Lower leg skin (tissue), 3 donors: ENCODE measurements at regions not wholly inside any gene's neighbourhood (a gene's known extent, or its start where the extent isn't known, plus 50 kb on each side); places are given as distances from the start of the nearest gene placed in this dataset.

Source experiments
- POLR2A ChIP-seq, 2 donors: fragments of 450-650 bp; IDR thresholded peaks; one replicate each; pipeline ENCODE4 v1.6.1; 2016 to 2017; ENCODE audit warnings: antibody characterized with exemption in 2 of 2, mild to moderate bottlenecking in 1 of 2, moderate library complexity in 1 of 2
- TF ChIP-seq, protein P1 (sequence below), 3 donors: fragments of 450-650 bp; IDR thresholded peaks; one replicate each; pipeline ENCODE4 v1.5.1; 2016; ENCODE audit warnings: antibody characterized with exemption in 3 of 3, mild to moderate bottlenecking in 3 of 3, moderate library complexity in 2 of 3

- TF ChIP-seq, protein P1, sequence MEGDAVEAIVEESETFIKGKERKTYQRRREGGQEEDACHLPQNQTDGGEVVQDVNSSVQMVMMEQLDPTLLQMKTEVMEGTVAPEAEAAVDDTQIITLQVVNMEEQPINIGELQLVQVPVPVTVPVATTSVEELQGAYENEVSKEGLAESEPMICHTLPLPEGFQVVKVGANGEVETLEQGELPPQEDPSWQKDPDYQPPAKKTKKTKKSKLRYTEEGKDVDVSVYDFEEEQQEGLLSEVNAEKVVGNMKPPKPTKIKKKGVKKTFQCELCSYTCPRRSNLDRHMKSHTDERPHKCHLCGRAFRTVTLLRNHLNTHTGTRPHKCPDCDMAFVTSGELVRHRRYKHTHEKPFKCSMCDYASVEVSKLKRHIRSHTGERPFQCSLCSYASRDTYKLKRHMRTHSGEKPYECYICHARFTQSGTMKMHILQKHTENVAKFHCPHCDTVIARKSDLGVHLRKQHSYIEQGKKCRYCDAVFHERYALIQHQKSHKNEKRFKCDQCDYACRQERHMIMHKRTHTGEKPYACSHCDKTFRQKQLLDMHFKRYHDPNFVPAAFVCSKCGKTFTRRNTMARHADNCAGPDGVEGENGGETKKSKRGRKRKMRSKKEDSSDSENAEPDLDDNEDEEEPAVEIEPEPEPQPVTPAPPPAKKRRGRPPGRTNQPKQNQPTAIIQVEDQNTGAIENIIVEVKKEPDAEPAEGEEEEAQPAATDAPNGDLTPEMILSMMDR (IDR thresholded peaks at IDR 0.05) = no peak
- TF ChIP-seq POLR2A (IDR thresholded peaks at IDR 0.05) = no peak
Measured at GRCh38 chr18:56128153-56128791, 510.1 kb downstream of the TXNL1 start.
